Fibroblast of the conjunctiva (primary cell): ENCODE measurements at regions not wholly inside any gene's neighbourhood (a gene's known extent, or its start where the extent isn't known, plus 50 kb on each side); places are given as distances from the start of the nearest gene placed in this dataset.

Experiments
- DNase-seq: peaks from one replicate; pipeline ENCODE4 v3.0.0-alpha.2; 2010; ENCODE audit warnings: low read depth

DNA sequence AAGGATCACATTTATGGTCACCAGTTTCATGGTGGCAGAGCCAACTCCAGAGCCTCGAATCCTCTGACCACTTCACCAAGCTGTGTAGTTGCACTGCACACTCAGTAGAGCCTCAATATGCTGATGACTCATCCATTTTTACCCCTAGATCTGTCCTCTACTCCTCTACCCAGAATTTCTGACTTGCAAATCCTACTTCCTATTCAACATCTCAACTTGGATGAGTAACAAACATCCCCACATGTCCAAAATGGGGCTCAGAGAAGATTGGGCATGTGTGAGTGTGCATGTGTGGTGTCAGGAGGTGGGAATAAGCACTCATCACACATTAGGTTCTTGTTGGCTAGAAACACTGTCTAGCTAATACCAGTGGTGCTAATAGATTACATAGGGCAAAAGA, 57.8 kb upstream of the IGFBP2 start:
- no peak for DNase-seq

DNA sequence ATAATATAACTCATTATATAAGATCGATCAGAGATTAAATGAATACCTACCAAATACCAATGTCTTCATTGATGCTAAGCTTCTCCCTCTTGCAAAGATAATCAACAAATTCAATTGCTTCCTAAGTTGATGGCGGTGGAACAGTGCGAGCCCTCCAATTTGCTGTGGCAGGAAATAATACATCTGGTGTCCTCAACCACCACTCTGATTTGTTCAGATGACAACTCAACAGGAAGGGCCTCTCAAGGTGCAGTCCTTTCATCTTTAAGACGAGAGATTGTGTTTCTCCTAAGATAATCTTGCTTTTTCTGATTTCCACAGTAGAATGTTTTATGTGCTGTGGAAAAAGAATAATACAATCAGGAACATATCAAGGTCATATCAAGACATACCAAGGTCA, 56.6 kb upstream of the IGFBP2 start:
- DNase-seq, result no peak

DNA sequence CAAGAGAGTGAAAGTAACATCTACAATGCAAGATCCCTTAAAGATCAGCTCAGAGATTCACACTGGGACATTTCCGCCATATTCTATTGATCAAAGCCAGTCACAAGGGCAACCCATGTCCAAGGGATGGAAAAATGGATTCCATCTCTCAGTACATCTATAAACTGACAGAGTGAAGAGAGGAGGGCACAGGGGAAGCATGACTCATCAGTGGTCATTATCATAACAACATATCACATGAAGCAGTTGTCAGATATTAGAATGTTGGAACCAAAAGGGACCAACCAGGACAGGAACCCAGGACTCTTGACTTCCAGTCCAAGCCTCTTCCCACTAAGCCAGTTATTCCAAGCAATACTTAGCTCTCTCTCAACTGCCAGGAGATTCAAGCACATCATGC, 54.9 kb upstream of the IGFBP2 start:
- DNase-seq, result no peak

GRCh38 chr2:216583147-216583546, 50.1 kb upstream of the IGFBP2 start:
- DNase-seq, result no peak
